Endothelial cell of umbilical vein (primary cell): ENCODE measurements at regions not wholly inside any gene's neighbourhood (a gene's known extent, or its start where the extent isn't known, plus 50 kb on each side); places are given as distances from the start of the nearest gene placed in this dataset.

Source experiments
- BruUV-seq: library from RNA; stranded (reverse); fragments of 400-500 nt; replicated peaks from 2 replicates; lab custom pipeline; 2021; lab: Mats Ljungman, UMichigan
- CTCF ChIA-PET: fragments of 300-600, 350-600 bp; sonication (Branson Sonifier 250); formaldehyde crosslinking; loops from one replicate; lab custom pipeline; 2021; ENCODE audit warnings: antibody characterized with exemption, inconsistent platforms; lab: Charles Lee
- POLR2A ChIA-PET: fragments of 300-600, 350-600 bp; sonication (Branson Sonifier 250); formaldehyde crosslinking; loops from one replicate; lab custom pipeline; 2021; ENCODE audit warnings: antibody characterized with exemption, inconsistent platforms; lab: Charles Lee
- DNase-seq: peaks from one replicate; pipeline ENCODE4 v3.0.0-alpha.2; 2011; ENCODE audit warnings: low read depth, low spot score
- FAIRE-seq: peaks from 2 replicates; lab custom pipeline; 2011; peaks lifted over from hg19 to GRCh38; lab: Jason Lieb, UNC
- H2AFZ ChIP-seq: 2 replicates; pipeline ENCODE4 v1.6.0; 2012; ENCODE audit warnings: low read depth, low read length, control low read depth, inconsistent platforms
- H3K27ac ChIP-seq: 2 replicates; pipeline ENCODE4 v1.5.1; 2011; ENCODE audit warnings: low read depth, mild to moderate bottlenecking, control low read depth, low read length, moderate library complexity; ENCODE audit not compliant: insufficient read depth
- H3K27me3 ChIP-seq, 2 experiments: 2 replicates each; pipeline versions ENCODE4 v1.6.0 to v1.6.1; 2011; ENCODE audit warnings: low read length in 2 of 2, mixed read lengths in 1 of 2; ENCODE audit not compliant: control insufficient read depth in 2 of 2, insufficient read depth in 2 of 2
- H3K36me3 ChIP-seq, 2 experiments: 2 replicates in 1 of 2; 3 replicates in 1 of 2; pipeline ENCODE4 v1.5.1; 2011; ENCODE audit warnings: low read length in 2 of 2, mild to moderate bottlenecking in 1 of 2, moderate library complexity in 1 of 2; ENCODE audit not compliant: control insufficient read depth in 2 of 2, insufficient read depth in 2 of 2; ENCODE audit errors: extremely low read depth in 1 of 2
- H3K4me1 ChIP-seq: 3 replicates; pipeline ENCODE4 v1.5.1; 2011; ENCODE audit warnings: mild to moderate bottlenecking, low read length; ENCODE audit not compliant: control insufficient read depth, insufficient read depth; ENCODE audit errors: extremely low read depth
- H3K4me2 ChIP-seq: 2 replicates; pipeline ENCODE4 v1.6.1; 2011; ENCODE audit warnings: low read length, control low read depth, mixed read lengths; ENCODE audit not compliant: insufficient read depth
- H3K4me3 ChIP-seq, 3 experiments: fragments of 200-600 bp in 1 of 3; sonication (generic), shearing (Covaris generic) in 1 of 3; replicated peaks in 1 of 3; 2 replicates each; pipeline ENCODE4 v1.5.1; 2011 to 2016; ENCODE audit warnings: control low read depth in 3 of 3, low read length in 3 of 3, mild to moderate bottlenecking in 2 of 3, inconsistent platforms in 1 of 3, low read depth in 1 of 3, moderate library complexity in 1 of 3; ENCODE audit not compliant: insufficient read depth in 1 of 3
- H3K79me2 ChIP-seq: 2 replicates; pipeline ENCODE4 v1.6.0; 2012; ENCODE audit warnings: low read length, inconsistent platforms; ENCODE audit not compliant: control insufficient read depth, insufficient read depth
- H3K9ac ChIP-seq: replicated peaks from 2 replicates; pipeline ENCODE3; 2011; ENCODE audit warnings: low read length, control low read depth; ENCODE audit not compliant: insufficient read depth; ENCODE audit errors: extremely low read depth
- H3K9me1 ChIP-seq: replicated peaks from 3 replicates; pipeline ENCODE4 v1.6.0; 2011; ENCODE audit warnings: mild to moderate bottlenecking, low read length; ENCODE audit not compliant: control insufficient read depth, insufficient read depth; ENCODE audit errors: extremely low read depth
- H3K9me3 ChIP-seq: replicated peaks from 2 replicates; pipeline ENCODE4 v1.5.1; 2012; ENCODE audit warnings: low read length, inconsistent platforms; ENCODE audit not compliant: control insufficient read depth, insufficient read depth
- H4K20me1 ChIP-seq: replicated peaks from 2 replicates; pipeline ENCODE3; 2011; ENCODE audit warnings: mild to moderate bottlenecking, low read length; ENCODE audit not compliant: control insufficient read depth, insufficient read depth; ENCODE audit errors: extremely low read depth
- EZH2 ChIP-seq: IDR thresholded peaks from 2 replicates; pipeline ENCODE4 v1.6.1; 2012; ENCODE audit warnings: borderline replicate concordance, low read depth, mild to moderate bottlenecking, moderate library complexity, low read length, inconsistent platforms; ENCODE audit not compliant: severe bottlenecking
- FOS ChIP-seq: IDR thresholded peaks from 2 replicates; pipeline ENCODE4 v1.6.1; 2011; ENCODE audit warnings: mild to moderate bottlenecking, low read length, moderate library complexity, borderline replicate concordance; ENCODE audit not compliant: insufficient read depth
- GATA2 ChIP-seq: IDR thresholded peaks from 2 replicates; pipeline ENCODE4 v1.7.0; 2011; ENCODE audit warnings: low read depth, mild to moderate bottlenecking, moderate library complexity, mixed read lengths, low read length; ENCODE audit not compliant: insufficient read length, insufficient read depth
- JUN ChIP-seq: IDR thresholded peaks from 2 replicates; pipeline ENCODE4 v1.6.1; 2011; ENCODE audit warnings: borderline replicate concordance, low read depth; ENCODE audit not compliant: insufficient read length, insufficient read depth
- MYC ChIP-seq: IDR thresholded peaks from one replicate; pipeline ENCODE4 v1.6.1; 2011; ENCODE audit warnings: mild to moderate bottlenecking, low read depth, low read length
- POLR2A ChIP-seq: IDR thresholded peaks from 2 replicates; pipeline ENCODE4 v1.6.1; 2012; ENCODE audit warnings: low read depth, mild to moderate bottlenecking, control low read depth, low read length
- POLR2AphosphoS5 ChIP-seq: IDR thresholded peaks from 2 replicates; pipeline ENCODE4 v1.6.1; 2012; ENCODE audit warnings: low read depth, mild to moderate bottlenecking, control low read depth, low read length, moderate library complexity; ENCODE audit not compliant: insufficient read depth
- dilution Hi-C: fragments of 300-500 bp; cut with MboI; formaldehyde crosslinking; loops from one replicate; pipeline ENCODE4 v1.15.0; 2019; ENCODE audit warnings: low sequenced_read_pairs; ENCODE audit not compliant: extremely low pct_ligation_motif_present
- intact Hi-C: fragments of 100-400 bp; cut with micrococcal nuclease; formaldehyde crosslinking; loops from one replicate; pipeline ENCODE4 v1.10.0; 2022
- TF ChIP-seq, protein P1 (sequence below): IDR thresholded peaks from 2 replicates; pipeline ENCODE4 v1.6.1; 2011; ENCODE audit not compliant: insufficient read depth, insufficient read length
- TF ChIP-seq, protein P2 (sequence below), 2 donors: IDR thresholded peaks; 1 replicate in 1 of 2; 2 replicates in 1 of 2; pipeline ENCODE4 v1.5.1; 2011; ENCODE audit warnings: low read length in 2 of 2, mild to moderate bottlenecking in 2 of 2, moderate library complexity in 2 of 2, control low read depth in 1 of 2, inconsistent platforms in 1 of 2, low read depth in 1 of 2; ENCODE audit not compliant: insufficient read depth in 1 of 2; ENCODE audit errors: extremely low read depth in 1 of 2

DNA sequence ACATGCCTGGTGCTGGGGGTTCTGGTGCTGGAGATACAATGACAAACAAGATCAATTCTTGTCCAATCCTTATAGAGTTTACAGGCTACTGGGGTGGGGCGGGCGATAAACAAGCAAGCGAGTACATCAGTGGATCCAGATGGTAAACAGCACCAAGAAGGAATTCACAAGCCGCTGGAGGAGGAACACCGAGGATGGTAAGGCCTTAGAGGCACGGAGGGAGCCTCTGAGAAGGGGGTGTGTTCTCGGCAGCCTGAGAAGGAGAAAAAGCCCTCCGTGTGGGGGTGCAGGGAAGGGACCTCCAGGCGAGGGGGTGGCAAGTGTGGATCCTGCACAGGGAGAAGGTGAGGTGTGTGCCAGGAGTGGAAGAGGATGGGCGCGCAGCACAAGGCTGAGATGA lies 276.5 kb upstream of the FOXQ1 start:
- H3K9me3 ChIP-seq: peaks cover 4% of the 10 kb centered on the region
- intact Hi-C loops: no loop called here
- FAIRE-seq: no peak
- no peaks in the 10 kb centered on the region for H3K4me1 ChIP-seq
- no peak overlapping the region for H3K4me3 ChIP-seq
- no peak overlapping the region for H3K9ac ChIP-seq
- dilution Hi-C loops: no loop called here
- no TSS peak for BruUV-seq
- DNase-seq: no peak
- H4K20me1 ChIP-seq: no peaks in the 10 kb centered on the region
- no peak overlapping the region for H3K27ac ChIP-seq
- POLR2A ChIA-PET: no interaction called here
- no peak overlapping the region for H3K4me2 ChIP-seq
- CTCF ChIA-PET: no interaction called here
- no peak for TF ChIP-seq FOS
- TF ChIP-seq, protein P1, sequence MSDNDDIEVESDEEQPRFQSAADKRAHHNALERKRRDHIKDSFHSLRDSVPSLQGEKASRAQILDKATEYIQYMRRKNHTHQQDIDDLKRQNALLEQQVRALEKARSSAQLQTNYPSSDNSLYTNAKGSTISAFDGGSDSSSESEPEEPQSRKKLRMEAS: no peak
- TF ChIP-seq EZH2: no peak
- TF ChIP-seq JUN: no peak
- TF ChIP-seq, protein P2, sequence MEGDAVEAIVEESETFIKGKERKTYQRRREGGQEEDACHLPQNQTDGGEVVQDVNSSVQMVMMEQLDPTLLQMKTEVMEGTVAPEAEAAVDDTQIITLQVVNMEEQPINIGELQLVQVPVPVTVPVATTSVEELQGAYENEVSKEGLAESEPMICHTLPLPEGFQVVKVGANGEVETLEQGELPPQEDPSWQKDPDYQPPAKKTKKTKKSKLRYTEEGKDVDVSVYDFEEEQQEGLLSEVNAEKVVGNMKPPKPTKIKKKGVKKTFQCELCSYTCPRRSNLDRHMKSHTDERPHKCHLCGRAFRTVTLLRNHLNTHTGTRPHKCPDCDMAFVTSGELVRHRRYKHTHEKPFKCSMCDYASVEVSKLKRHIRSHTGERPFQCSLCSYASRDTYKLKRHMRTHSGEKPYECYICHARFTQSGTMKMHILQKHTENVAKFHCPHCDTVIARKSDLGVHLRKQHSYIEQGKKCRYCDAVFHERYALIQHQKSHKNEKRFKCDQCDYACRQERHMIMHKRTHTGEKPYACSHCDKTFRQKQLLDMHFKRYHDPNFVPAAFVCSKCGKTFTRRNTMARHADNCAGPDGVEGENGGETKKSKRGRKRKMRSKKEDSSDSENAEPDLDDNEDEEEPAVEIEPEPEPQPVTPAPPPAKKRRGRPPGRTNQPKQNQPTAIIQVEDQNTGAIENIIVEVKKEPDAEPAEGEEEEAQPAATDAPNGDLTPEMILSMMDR (IDR thresholded peaks at IDR 0.05; ENCODE audit: extremely low read depth in 1 of 2, insufficient read depth in 1 of 2, low read depth in 1 of 2, low read length in 2 of 2): no peak
- TF ChIP-seq POLR2A: no peak
- no peak for TF ChIP-seq MYC
- no peak for TF ChIP-seq GATA2
- no peak for TF ChIP-seq POLR2AphosphoS5
- H3K79me2 ChIP-seq: no peaks in the 10 kb centered on the region
- no peaks in the 10 kb centered on the region for H3K27me3 ChIP-seq
- H2AFZ ChIP-seq: no peak overlapping the region
- no peaks in the 10 kb centered on the region for H3K36me3 ChIP-seq
- no peaks in the 10 kb centered on the region for H3K9me1 ChIP-seq
